GM19324 (cell line): ENCODE measurements at regions not wholly inside any gene's neighbourhood (a gene's known extent, or its start where the extent isn't known, plus 50 kb on each side); places are given as distances from the start of the nearest gene placed in this dataset.
"Not testable (repeated sequence)": the region's sequence is repeated elsewhere in the genome, so short reads cannot be mapped to it uniquely, and the experiment has no call there.

Experiments used
- ATAC-seq: cut with Tn5 transposase; IDR thresholded peaks from one replicate; pipeline ENCODE4 v1.9.1; 2021; ENCODE audit warnings: mild to moderate bottlenecking, moderate library complexity; ENCODE audit not compliant: unreplicated experiment, low FRiP score

GRCh38 chr16:87217802-87218201 is 99.4 kb downstream of the C16orf95 start:
- not testable (repeated sequence) for ATAC-seq

- ATAC-seq = no peak
Measured at GRCh38 chr16:87218281-87219055, 98.7 kb downstream of the C16orf95 start.

- no peak for ATAC-seq
Measured at GRCh38 chr16:87219287-87219909, 97.8 kb downstream of the C16orf95 start.

GRCh38 chr16:87221633-87222032 is 95.6 kb downstream of the C16orf95 start:
- ATAC-seq = no peak

GRCh38 chr16:87222335-87222734 is 94.9 kb downstream of the C16orf95 start:
- ATAC-seq = no peak

GRCh38 chr16:87223656-87224248 is 93.4 kb downstream of the C16orf95 start:
- no peak for ATAC-seq

GRCh38 chr16:87226926-87227295 is 90.3 kb downstream of the C16orf95 start:
- no peak for ATAC-seq

- ATAC-seq = no peak
Measured at GRCh38 chr16:87227296-87227951, 89.8 kb downstream of the C16orf95 start.

GRCh38 chr16:87228363-87228762 is 88.8 kb downstream of the C16orf95 start:
- ATAC-seq = no peak

- no peak for ATAC-seq
Measured at GRCh38 chr16:87229230-87230188, 87.7 kb downstream of the C16orf95 start.

- ATAC-seq = no peak
Measured at GRCh38 chr16:87230571-87230970, 86.6 kb downstream of the C16orf95 start.

GRCh38 chr16:87231295-87231694 is 85.9 kb downstream of the C16orf95 start:
- no peak for ATAC-seq

- ATAC-seq = no peak
Measured at GRCh38 chr16:87231911-87232310, 85.3 kb downstream of the C16orf95 start.

GRCh38 chr16:87233928-87234327 is 83.3 kb downstream of the C16orf95 start:
- no peak for ATAC-seq

GRCh38 chr16:87234601-87235000 is 82.6 kb downstream of the C16orf95 start:
- no peak for ATAC-seq

GRCh38 chr16:87235810-87236515 is 81.2 kb downstream of the C16orf95 start:
- ATAC-seq = no peak

GRCh38 chr16:87236516-87237115 is 80.6 kb downstream of the C16orf95 start:
- ATAC-seq = no peak

GRCh38 chr16:87238361-87238715 is 78.9 kb downstream of the C16orf95 start:
- ATAC-seq = no peak

GRCh38 chr16:87239545-87239944 is 77.6 kb downstream of the C16orf95 start:
- no peak for ATAC-seq
